ENCODE measurements at regions not wholly inside any gene's neighbourhood (a gene's known extent, or its start where the extent isn't known, plus 50 kb on each side); places are given as distances from the start of the nearest gene placed in this dataset.

DNA sequence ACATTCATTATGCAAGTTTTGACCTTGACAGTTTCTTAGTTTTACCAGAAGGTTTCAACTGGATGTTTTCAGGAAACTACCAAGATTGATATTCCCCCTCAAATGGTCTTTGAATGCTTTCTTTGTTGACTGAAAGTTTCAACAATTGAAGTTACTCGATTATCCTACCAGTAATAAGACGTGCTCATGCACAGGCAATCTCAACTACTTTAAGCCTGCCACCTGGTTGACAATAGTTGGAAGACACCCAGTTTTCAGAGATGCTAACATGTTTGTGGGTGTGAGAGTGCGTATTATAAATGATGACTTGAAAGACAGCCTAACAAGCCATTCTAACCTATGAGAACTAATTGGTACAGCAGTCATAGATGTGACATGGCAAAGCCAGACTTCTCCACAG lies 73.4 kb upstream of the ITPRID1 start:
- Histone ChIP-seq H3K4me3 (no peak overlapping the region), H3K36me3 (ENCODE audit: insufficient read depth, low read length) (no peaks in the 10 kb centered on the region), H3K9me3 (ENCODE audit: low read depth, low read length) (no peaks in the 10 kb centered on the region), H3K9ac (ENCODE audit: insufficient read length) (no peak overlapping the region), H3K27ac (no peak overlapping the region)
- DNase-seq (ENCODE audit: low read depth, low spot score): no peak
- TF ChIP-seq POLR2AphosphoS5 (IDR thresholded peaks at IDR 0.05; ENCODE audit: borderline replicate concordance, low read depth, low read length): no peak
- TF ChIP-seq EZH2 (IDR thresholded peaks at IDR 0.05): no peak
- no peak for TF ChIP-seq FOXP2 (optimal IDR thresholded peaks at IDR 0.05; ENCODE audit: control extremely low read depth, extremely low read length, insufficient read depth)

DNA sequence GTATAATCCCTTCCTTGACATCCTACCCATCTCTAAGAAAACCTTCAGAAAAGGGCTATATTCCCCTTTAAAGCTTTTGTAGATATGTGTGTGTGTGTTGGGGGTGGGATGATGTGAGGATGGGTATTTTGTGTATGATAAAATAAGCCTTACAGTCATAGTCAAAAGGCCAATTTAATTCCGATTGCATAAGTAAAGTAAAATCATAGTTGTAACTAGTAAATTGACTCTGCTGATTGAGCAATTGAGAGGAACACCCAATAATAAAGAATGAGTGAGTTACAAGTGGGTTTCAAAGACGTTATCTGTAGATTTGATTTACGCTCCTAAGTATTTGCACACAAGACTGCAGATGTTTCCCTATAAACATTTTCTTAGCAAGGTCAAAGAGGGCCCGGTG lies 71.3 kb upstream of the ITPRID1 start:
- no peak for TF ChIP-seq POLR2AphosphoS5 (IDR thresholded peaks at IDR 0.05; ENCODE audit: borderline replicate concordance, low read depth, low read length)
- TF ChIP-seq EZH2 (IDR thresholded peaks at IDR 0.05): no peak
- no peak for TF ChIP-seq FOXP2 (optimal IDR thresholded peaks at IDR 0.05; ENCODE audit: control extremely low read depth, extremely low read length, insufficient read depth)
- Histone ChIP-seq H3K36me3 (ENCODE audit: insufficient read depth, low read length) (no peaks in the 10 kb centered on the region), H3K4me3 (0 out of 2 replicates have a peak overlapping the region, but pooled peaks have one; percentile 5), H3K9me3 (ENCODE audit: low read depth, low read length) (no peaks in the 10 kb centered on the region), H3K27ac (peak overlapping the region; percentile 88), H3K9ac (ENCODE audit: insufficient read length) (peak overlapping the region; percentile 58)
- no peak for DNase-seq (ENCODE audit: low read depth, low spot score)

DNA sequence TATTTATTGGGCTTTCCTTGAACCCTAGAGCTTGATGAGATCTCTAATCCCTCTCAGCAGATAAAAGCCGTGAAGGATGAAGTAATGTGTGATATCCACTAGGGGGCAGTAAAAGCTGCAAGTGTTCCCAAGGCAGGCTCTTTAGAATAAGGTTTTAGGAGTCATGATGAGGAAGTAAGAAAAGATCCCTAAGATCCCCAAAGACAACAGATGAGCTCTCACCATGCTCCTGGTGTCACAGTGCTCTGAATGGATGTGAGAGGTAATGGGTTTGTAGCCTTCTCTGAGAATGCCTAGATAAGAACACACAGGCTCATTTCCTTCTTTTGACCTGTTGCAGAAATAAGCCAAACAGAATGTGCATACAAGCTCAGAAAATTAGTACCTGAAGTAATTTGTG lies 70.4 kb upstream of the ITPRID1 start:
- Histone ChIP-seq H3K36me3 (ENCODE audit: insufficient read depth, low read length) (no peaks in the 10 kb centered on the region), H3K9me3 (ENCODE audit: low read depth, low read length) (no peaks in the 10 kb centered on the region), H3K4me3 (0 out of 2 replicates have a peak overlapping the region, but pooled peaks have one; percentile 20), H3K27ac (peak overlapping the region; percentile 88), H3K9ac (ENCODE audit: insufficient read length) (peak overlapping the region; percentile 58)
- TF ChIP-seq FOXP2 (optimal IDR thresholded peaks at IDR 0.05; ENCODE audit: control extremely low read depth, extremely low read length, insufficient read depth) (no peak), POLR2AphosphoS5 (IDR thresholded peaks at IDR 0.05; ENCODE audit: borderline replicate concordance, low read depth, low read length) (no peak), EZH2 (IDR thresholded peaks at IDR 0.05) (no peak)
- peak; percentile 76 for DNase-seq (ENCODE audit: low read depth, low spot score)

DNA sequence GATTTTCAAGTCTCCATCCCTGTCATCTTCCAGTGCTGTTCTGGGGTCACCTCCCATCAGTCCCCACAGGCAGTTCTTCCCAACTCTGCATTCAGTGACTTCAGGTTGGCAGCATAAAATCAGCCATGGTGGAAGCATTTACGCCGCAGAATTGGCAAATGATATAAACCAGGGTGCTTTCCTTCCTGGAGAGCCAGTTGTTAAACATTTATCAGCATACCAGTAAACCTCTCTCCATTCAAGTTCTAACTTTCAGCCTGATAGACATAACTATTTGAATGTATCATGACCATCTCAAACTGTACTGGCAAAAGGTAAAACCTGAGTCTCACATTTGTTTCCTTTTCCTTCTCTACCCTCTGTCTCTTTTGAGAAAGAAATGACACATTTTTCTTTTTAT lies 69.7 kb upstream of the ITPRID1 start:
- Histone ChIP-seq H3K27ac (peak overlapping the region; percentile 58), H3K4me3 (no peak overlapping the region), H3K9me3 (ENCODE audit: low read depth, low read length) (no peaks in the 10 kb centered on the region), H3K9ac (ENCODE audit: insufficient read length) (no peak overlapping the region), H3K36me3 (ENCODE audit: insufficient read depth, low read length) (no peaks in the 10 kb centered on the region)
- TF ChIP-seq POLR2AphosphoS5 (IDR thresholded peaks at IDR 0.05; ENCODE audit: borderline replicate concordance, low read depth, low read length): no peak
- no peak for TF ChIP-seq FOXP2 (optimal IDR thresholded peaks at IDR 0.05; ENCODE audit: control extremely low read depth, extremely low read length, insufficient read depth)
- no peak for TF ChIP-seq EZH2 (IDR thresholded peaks at IDR 0.05)
- no peak for DNase-seq (ENCODE audit: low read depth, low spot score)

GRCh38 chr7:31445686-31446355 lies 68.1 kb upstream of the ITPRID1 start:
- no peak overlapping the region for H3K27ac ChIP-seq
- H3K9me3 ChIP-seq (ENCODE audit: low read depth, low read length): no peaks in the 10 kb centered on the region
- DNase-seq (ENCODE audit: low read depth, low spot score): no peak
- TF ChIP-seq FOXP2 (optimal IDR thresholded peaks at IDR 0.05; ENCODE audit: control extremely low read depth, extremely low read length, insufficient read depth) (no peak), POLR2AphosphoS5 (IDR thresholded peaks at IDR 0.05; ENCODE audit: borderline replicate concordance, low read depth, low read length) (no peak), EZH2 (IDR thresholded peaks at IDR 0.05) (no peak)
- no peak overlapping the region for H3K4me3 ChIP-seq
- no peaks in the 10 kb centered on the region for H3K36me3 ChIP-seq (ENCODE audit: insufficient read depth, low read length)
- H3K9ac ChIP-seq (ENCODE audit: insufficient read length): no peak overlapping the region

DNA sequence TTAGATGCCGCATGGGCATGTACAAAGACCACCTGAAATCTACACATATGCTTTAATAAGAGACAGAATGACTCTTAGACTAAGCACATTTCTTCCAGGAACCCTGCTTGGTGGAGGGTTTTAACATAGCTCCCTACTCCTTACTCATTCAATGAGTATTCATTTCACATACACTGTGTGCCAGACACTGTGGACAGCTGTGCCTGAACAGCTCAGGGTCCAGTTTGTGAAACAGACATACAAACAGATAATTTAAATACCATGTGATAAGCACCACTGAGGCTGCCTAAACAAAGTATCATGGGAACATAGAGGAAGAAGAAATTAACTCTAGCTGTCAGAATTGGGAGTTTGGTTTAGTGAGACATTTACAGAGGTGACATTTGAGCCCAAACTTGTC lies 65.2 kb upstream of the ITPRID1 start:
- Histone ChIP-seq H3K4me3 (no peak overlapping the region), H3K9me3 (ENCODE audit: low read depth, low read length) (no peaks in the 10 kb centered on the region), H3K9ac (ENCODE audit: insufficient read length) (no peak overlapping the region), H3K27ac (no peak overlapping the region), H3K36me3 (ENCODE audit: insufficient read depth, low read length) (no peaks in the 10 kb centered on the region)
- no peak for DNase-seq (ENCODE audit: low read depth, low spot score)
- TF ChIP-seq EZH2 (IDR thresholded peaks at IDR 0.05) (no peak), POLR2AphosphoS5 (IDR thresholded peaks at IDR 0.05; ENCODE audit: borderline replicate concordance, low read depth, low read length) (no peak), FOXP2 (optimal IDR thresholded peaks at IDR 0.05; ENCODE audit: control extremely low read depth, extremely low read length, insufficient read depth) (no peak)

GRCh38 chr7:31455844-31456243 lies 58.0 kb upstream of the ITPRID1 start:
- Histone ChIP-seq H3K9me3 (ENCODE audit: low read depth, low read length) (no peaks in the 10 kb centered on the region), H3K9ac (ENCODE audit: insufficient read length) (no peak overlapping the region), H3K27ac (no peak overlapping the region), H3K36me3 (ENCODE audit: insufficient read depth, low read length) (no peaks in the 10 kb centered on the region), H3K4me3 (no peak overlapping the region)
- no peak for DNase-seq (ENCODE audit: low read depth, low spot score)
- TF ChIP-seq POLR2AphosphoS5 (IDR thresholded peaks at IDR 0.05; ENCODE audit: borderline replicate concordance, low read depth, low read length) (no peak), FOXP2 (optimal IDR thresholded peaks at IDR 0.05; ENCODE audit: control extremely low read depth, extremely low read length, insufficient read depth) (no peak), EZH2 (IDR thresholded peaks at IDR 0.05) (no peak)

DNA sequence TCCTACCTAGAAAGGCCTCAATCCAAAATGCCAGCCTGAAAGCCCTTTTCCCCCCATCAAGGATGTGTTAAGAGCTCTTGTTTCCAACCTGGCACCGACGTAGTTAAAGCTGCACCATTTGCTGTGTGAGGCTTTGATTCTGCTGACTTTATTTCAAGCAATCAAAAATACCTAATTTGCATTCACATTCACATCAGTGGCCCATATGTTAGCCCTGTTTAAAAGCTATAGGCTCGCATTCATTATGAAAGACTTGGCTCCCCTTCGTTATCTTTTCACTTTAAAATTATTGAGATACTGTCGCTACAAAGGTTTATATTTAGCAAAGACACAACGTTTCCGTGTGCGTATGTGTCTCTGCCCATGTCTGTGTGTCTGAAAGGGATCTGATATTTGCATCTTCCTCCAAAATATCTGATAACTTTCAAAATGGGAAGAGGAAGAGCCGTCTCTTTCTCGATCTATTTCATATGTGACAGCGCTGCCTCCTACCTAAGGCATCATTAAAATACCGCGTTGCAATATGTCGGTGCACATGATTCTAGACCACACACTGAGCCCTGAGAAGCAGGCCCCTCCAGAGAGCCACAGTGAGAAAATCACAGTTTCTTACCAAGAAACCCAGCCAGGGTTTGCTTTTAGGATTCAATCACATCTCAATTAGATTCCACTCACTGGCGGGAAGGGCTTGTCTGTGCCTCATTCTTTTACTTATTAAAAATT lies 57.1 kb upstream of the ITPRID1 start:
- Histone ChIP-seq H3K9ac (ENCODE audit: insufficient read length) (no peak overlapping the region), H3K9me3 (ENCODE audit: low read depth, low read length) (no peaks in the 10 kb centered on the region), H3K36me3 (ENCODE audit: insufficient read depth, low read length) (no peaks in the 10 kb centered on the region), H3K4me3 (no peak overlapping the region), H3K27ac (no peak overlapping the region)
- no peak for TF ChIP-seq POLR2AphosphoS5 (IDR thresholded peaks at IDR 0.05; ENCODE audit: borderline replicate concordance, low read depth, low read length)
- TF ChIP-seq EZH2 (IDR thresholded peaks at IDR 0.05): no peak
- no peak for TF ChIP-seq FOXP2 (optimal IDR thresholded peaks at IDR 0.05; ENCODE audit: control extremely low read depth, extremely low read length, insufficient read depth)
- DNase-seq (ENCODE audit: low read depth, low spot score): no peak
